ENCODE measurements at regions not wholly inside any gene's neighbourhood (a gene's known extent, or its start where the extent isn't known, plus 50 kb on each side); places are given as distances from the start of the nearest gene placed in this dataset.
"Not testable (repeated sequence)": the region's sequence is repeated elsewhere in the genome, so short reads cannot be mapped to it uniquely, and the experiment has no call there.

DNA sequence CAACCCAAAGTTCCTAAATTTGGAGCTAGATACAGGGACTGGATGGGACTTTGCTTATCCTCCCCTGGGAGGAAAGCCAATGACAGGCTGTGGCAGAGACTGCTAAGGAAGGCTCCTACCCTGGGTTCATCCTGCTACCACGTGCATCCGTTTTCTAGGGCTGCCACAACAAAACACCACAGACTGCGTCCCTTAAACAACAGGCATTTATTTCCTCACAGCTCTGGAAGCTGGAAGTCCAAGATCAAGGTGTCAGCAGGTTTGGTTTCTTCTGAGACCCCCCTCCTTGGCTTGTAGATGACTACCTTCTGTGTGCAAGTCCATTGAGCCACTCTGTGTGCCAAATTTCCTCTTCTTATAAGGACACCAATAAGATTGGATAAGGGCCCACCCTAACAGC, 263.9 kb downstream of the FAM43A start:
- no peak overlapping the region for H3K27ac Mint-ChIP-seq
- no peak for ATAC-seq
- peaks cover 0 to 5% of the 10 kb centered on the region in 2 donors for H3K36me3 Mint-ChIP-seq
- no peak for DNase-seq (ENCODE audit: low spot score in 2 of 2)
- H3K9me3 Mint-ChIP-seq: peaks cover 0 to 9% of the 10 kb centered on the region in 2 donors

DNA sequence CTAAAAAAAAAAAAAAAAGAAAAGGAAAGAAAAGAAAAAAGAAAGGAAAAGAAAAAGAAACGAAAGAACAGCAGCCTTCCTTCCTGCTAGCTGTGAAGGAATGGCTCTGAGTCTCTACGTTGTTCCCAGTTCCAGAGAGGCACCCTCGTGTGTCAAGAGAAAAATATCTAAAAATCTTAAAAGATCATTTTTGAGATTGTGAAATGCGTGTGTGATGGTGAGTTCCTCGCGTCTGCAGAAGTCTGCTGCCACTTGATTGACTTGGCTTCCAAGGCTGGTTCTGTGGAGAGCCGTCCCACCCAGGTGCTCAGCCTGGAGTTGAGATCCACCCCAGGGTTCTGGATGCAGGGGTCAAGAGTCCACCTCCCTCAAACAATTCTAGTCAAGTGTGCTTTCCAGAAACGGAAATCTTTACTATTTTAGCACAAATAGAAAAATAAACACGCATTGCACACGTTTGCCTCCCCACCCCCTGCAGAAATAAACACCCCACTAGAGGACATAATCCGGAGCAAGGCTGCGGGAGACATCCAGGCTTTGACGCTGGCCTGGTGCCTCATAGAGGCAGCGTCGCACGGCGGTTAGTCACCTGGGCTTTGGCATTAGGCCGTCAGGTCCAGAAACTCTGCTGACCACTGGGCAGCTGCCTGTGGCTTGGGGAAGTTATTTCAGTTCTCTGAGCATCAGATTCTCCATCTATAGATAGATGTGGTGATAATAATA, 265.4 kb downstream of the FAM43A start:
- no peak for ATAC-seq
- no peak overlapping the region for H3K27ac Mint-ChIP-seq

GRCh38 chr3:194951629-194951920, 265.9 kb downstream of the FAM43A start:
- ATAC-seq; DNase-seq (ENCODE audit: low spot score in 2 of 2); H3K9me3 Mint-ChIP-seq; H3K27ac Mint-ChIP-seq; H3K36me3 Mint-ChIP-seq: not testable (repeated sequence)

More for the DNA sequence above, 265.4 kb downstream of the FAM43A start:
- Mint-ChIP-seq H3K9me3 (peaks cover 0 to 9% of the 10 kb centered on the region in 2 donors), H3K36me3 (peaks cover 0 to 5% of the 10 kb centered on the region in 2 donors)
- no peak for DNase-seq (ENCODE audit: low spot score in 2 of 2)

DNA sequence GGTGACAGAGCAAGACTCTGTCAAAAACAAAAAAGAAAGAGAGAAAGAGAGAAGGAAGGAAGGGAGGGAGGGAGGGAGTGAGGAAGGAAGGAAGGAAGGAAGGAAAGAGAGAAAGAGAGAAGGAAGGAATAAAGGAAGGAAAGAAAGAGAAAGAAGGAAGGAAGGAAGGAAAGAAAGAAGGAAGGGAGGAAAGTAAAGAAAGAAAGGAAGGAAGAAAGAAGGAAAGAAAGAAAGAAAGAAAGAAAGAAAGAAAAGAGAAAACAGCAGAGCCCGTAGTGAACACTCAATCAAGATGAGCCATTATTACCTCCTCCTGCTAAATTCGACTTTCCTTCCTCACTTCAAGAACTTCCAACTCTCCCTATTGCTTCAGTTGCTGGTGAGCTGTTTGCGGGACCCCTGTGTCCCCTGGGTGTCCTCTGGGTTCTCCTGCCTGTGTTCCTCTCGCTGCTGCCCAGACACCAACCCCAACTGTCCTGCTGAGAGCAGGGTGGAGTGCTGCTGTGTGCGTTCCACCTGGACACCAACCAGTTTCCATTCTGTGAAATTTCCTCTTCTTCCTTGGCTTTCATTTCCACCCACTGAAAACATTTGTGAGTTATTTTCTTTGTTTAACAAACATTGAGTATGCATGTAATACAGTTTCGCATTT, 266.4 kb downstream of the FAM43A start:
- DNase-seq (ENCODE audit: low spot score in 2 of 2) (no peak), ATAC-seq (no peak)
- H3K36me3 Mint-ChIP-seq: peaks cover 0 to 5% of the 10 kb centered on the region in 2 donors
- H3K9me3 Mint-ChIP-seq: peaks cover 0 to 9% of the 10 kb centered on the region in 2 donors
- H3K27ac Mint-ChIP-seq: no peak overlapping the region

GRCh38 chr3:194952841-194953241, 267.2 kb downstream of the FAM43A start:
- no peak overlapping the region for H3K27ac Mint-ChIP-seq
- no peak for DNase-seq (ENCODE audit: low spot score in 2 of 2)
- peaks cover 0 to 5% of the 10 kb centered on the region in 2 donors for H3K9me3 Mint-ChIP-seq
- no peak for ATAC-seq
- no peaks in the 10 kb centered on the region for H3K36me3 Mint-ChIP-seq

- Mint-ChIP-seq H3K36me3 (no peaks in the 10 kb centered on the region), H3K27ac (peak overlapping the region in 1 of 2 donors; percentile 11), H3K9me3 (peaks cover 0 to under 1% of the 10 kb centered on the region in 2 donors)
- DNase-seq (ENCODE audit: low spot score in 2 of 2) (no peak), ATAC-seq (no peak)
These were observed 267.6 kb downstream of the FAM43A start for GRCh38 chr3:194953291-194953690.

- ATAC-seq (no peak), DNase-seq (ENCODE audit: low spot score in 2 of 2) (no peak)
- Mint-ChIP-seq H3K27ac (no peak overlapping the region), H3K36me3 (no peaks in the 10 kb centered on the region), H3K9me3 (no peaks in the 10 kb centered on the region)
These were observed 269.9 kb downstream of the FAM43A start for GRCh38 chr3:194955546-194955945.

GRCh38 chr3:194955979-194956696, 270.5 kb downstream of the FAM43A start:
- no peaks in the 10 kb centered on the region for H3K36me3 Mint-ChIP-seq
- ATAC-seq (no peak), DNase-seq (ENCODE audit: low spot score in 2 of 2) (no peak)
- H3K27ac Mint-ChIP-seq: no peak overlapping the region
- no peaks in the 10 kb centered on the region for H3K9me3 Mint-ChIP-seq

- Mint-ChIP-seq H3K36me3 (no peaks in the 10 kb centered on the region), H3K9me3 (no peaks in the 10 kb centered on the region), H3K27ac (no peak overlapping the region)
- DNase-seq (ENCODE audit: low spot score in 2 of 2): no peak
- ATAC-seq: no peak
These were observed 271.2 kb downstream of the FAM43A start for GRCh38 chr3:194956697-194957396.

GRCh38 chr3:194957743-194958240, 272.1 kb downstream of the FAM43A start:
- DNase-seq (ENCODE audit: low spot score in 2 of 2) (no peak), ATAC-seq (no peak)
- H3K27ac Mint-ChIP-seq: no peak overlapping the region
- H3K9me3 Mint-ChIP-seq: no peaks in the 10 kb centered on the region
- no peaks in the 10 kb centered on the region for H3K36me3 Mint-ChIP-seq

GRCh38 chr3:194959217-194959616, 273.5 kb downstream of the FAM43A start:
- Mint-ChIP-seq H3K9me3 (no peaks in the 10 kb centered on the region), H3K27ac (peak overlapping the region in 1 of 2 donors; percentile 38), H3K36me3 (no peaks in the 10 kb centered on the region)
- no peak for ATAC-seq
- DNase-seq (ENCODE audit: low spot score in 2 of 2): no peak

DNA sequence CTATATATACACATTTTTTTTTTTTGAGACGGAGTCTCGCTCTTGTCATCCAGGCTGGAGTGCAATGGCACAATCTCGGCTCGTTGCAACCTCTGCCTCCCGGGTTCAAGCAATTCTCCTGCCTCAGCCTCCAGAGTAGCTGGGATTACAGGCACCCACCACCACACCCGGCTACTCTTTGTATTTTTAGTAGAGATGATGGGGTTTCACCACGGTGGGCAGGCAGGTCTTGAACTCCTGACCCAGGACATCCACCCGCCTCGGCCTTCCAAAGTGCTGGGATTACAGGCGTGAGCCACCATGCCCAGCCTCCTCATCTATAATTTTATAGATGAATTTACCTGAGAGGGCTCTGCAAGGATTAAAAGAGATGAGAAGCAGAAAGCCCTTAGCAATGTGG, 274.0 kb downstream of the FAM43A start:
- not testable (repeated sequence) for DNase-seq (ENCODE audit: low spot score in 2 of 2); ATAC-seq; H3K27ac Mint-ChIP-seq; H3K9me3 Mint-ChIP-seq; H3K36me3 Mint-ChIP-seq

GRCh38 chr3:194960446-194961032, 274.9 kb downstream of the FAM43A start:
- H3K9me3 Mint-ChIP-seq: no peaks in the 10 kb centered on the region
- H3K36me3 Mint-ChIP-seq: no peaks in the 10 kb centered on the region
- H3K27ac Mint-ChIP-seq: no peak overlapping the region
- no peak for ATAC-seq
- DNase-seq (ENCODE audit: low spot score in 2 of 2): no peak

DNA sequence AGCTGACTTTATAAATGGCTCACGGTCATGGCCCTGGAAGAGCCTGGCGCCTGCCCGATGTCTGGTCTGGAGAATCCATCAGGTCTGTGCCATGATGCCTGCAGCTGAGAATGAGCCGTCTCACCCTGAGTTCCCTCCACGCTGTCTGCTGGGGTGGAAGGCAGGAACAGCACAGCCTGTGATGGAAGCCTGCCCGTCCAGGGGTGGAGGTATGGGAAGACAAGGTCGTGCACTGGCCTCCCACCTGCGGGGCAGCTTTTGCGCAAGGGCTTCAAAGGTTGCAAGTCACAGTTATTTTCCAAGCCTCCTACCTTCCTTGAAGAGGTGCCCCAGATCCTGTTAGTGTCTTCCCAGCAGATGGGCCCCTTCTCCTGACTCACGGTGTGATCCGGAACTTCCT, 275.5 kb downstream of the FAM43A start:
- ATAC-seq (no peak), DNase-seq (ENCODE audit: low spot score in 2 of 2) (no peak)
- Mint-ChIP-seq H3K27ac (no peak overlapping the region), H3K36me3 (no peaks in the 10 kb centered on the region), H3K9me3 (no peaks in the 10 kb centered on the region)

- H3K27ac Mint-ChIP-seq: no peak overlapping the region
- H3K9me3 Mint-ChIP-seq: no peaks in the 10 kb centered on the region
- no peak for ATAC-seq
- H3K36me3 Mint-ChIP-seq: no peaks in the 10 kb centered on the region
- no peak for DNase-seq (ENCODE audit: low spot score in 2 of 2)
These were observed 275.9 kb downstream of the FAM43A start for GRCh38 chr3:194961571-194961970.

- H3K9me3 Mint-ChIP-seq: no peaks in the 10 kb centered on the region
- no peak for DNase-seq (ENCODE audit: low spot score in 2 of 2)
- no peak overlapping the region for H3K27ac Mint-ChIP-seq
- H3K36me3 Mint-ChIP-seq: no peaks in the 10 kb centered on the region
- no peak for ATAC-seq
These were observed 276.4 kb downstream of the FAM43A start for GRCh38 chr3:194962056-194962455.

DNA sequence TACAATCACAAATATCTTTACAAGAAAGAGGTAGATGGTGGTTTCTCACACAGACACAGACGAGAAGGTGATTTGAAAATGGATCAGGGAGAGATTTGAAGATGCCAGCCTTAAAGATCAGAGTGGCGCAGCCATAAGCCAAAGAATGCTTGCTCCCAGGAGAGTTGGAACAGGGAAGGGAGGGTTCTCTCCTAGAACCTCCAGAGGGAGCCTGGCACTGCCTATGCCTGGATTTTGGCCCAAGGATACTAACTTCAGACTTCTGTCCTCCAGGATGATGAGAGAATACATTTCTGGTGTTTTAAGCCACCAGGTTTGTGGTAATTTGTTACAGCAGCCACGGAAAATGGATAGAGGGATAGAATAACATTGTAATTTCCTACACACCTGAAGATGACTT, 279.1 kb downstream of the FAM43A start:
- no peak for ATAC-seq
- Mint-ChIP-seq H3K27ac (no peak overlapping the region), H3K36me3 (no peaks in the 10 kb centered on the region), H3K9me3 (no peaks in the 10 kb centered on the region)
- DNase-seq (ENCODE audit: low spot score in 2 of 2): no peak

Data from activated naive CD4-positive, alpha-beta T cell treated with anti-CD3 and anti-CD28 coated beads, Interleukin-2, amount 50 U/mL, for 72 hours (primary cell).